Prostate gland (tissue), 2 donors: ENCODE measurements at regions not wholly inside any gene's neighbourhood (a gene's known extent, or its start where the extent isn't known, plus 50 kb on each side); places are given as distances from the start of the nearest gene placed in this dataset.

Experiments
- POLR2A ChIP-seq: fragments of 450-650 bp; IDR thresholded peaks from one replicate; pipeline ENCODE4 v1.6.1; 2016; ENCODE audit warnings: antibody characterized with exemption, mild to moderate bottlenecking
- POLR2AphosphoS5 ChIP-seq: sonication (generic); formaldehyde crosslinking; IDR thresholded peaks from one replicate; pipeline ENCODE4 v1.6.1; 2017; ENCODE audit warnings: antibody characterized with exemption
- TF ChIP-seq, protein P1 (sequence below), 4 experiments: fragments of 200-600 bp in 2 of 4; fragments of 450-650 bp in 2 of 4; sonication (generic) in 2 of 4; IDR thresholded peaks; 1 replicate in 3 of 4; 2 replicates in 1 of 4; pipeline ENCODE4 v1.5.1; 2016 to 2019; ENCODE audit warnings: antibody characterized with exemption in 4 of 4, mild to moderate bottlenecking in 2 of 4, moderate library complexity in 2 of 4

DNA sequence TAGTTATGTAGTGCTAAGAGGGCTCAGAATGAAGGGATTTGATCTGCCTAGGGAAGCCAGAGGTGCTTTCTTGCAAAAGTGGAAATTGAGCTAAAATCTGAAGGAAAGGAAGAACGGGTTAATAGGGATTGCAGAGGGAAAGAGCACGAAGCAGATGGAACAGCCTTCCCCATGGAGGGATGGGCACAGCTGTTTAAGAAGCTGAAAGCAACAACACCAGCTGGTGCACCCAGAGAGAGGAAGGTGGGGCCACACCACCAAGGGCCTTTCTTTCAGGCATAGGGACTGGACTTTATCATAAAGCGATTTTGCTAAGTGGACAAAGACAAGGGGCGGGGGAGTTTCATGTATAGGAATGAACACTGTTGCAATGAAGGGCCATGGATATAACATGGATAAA lies 65.8 kb upstream of the SNRPB2 start:
- TF ChIP-seq, protein P1, sequence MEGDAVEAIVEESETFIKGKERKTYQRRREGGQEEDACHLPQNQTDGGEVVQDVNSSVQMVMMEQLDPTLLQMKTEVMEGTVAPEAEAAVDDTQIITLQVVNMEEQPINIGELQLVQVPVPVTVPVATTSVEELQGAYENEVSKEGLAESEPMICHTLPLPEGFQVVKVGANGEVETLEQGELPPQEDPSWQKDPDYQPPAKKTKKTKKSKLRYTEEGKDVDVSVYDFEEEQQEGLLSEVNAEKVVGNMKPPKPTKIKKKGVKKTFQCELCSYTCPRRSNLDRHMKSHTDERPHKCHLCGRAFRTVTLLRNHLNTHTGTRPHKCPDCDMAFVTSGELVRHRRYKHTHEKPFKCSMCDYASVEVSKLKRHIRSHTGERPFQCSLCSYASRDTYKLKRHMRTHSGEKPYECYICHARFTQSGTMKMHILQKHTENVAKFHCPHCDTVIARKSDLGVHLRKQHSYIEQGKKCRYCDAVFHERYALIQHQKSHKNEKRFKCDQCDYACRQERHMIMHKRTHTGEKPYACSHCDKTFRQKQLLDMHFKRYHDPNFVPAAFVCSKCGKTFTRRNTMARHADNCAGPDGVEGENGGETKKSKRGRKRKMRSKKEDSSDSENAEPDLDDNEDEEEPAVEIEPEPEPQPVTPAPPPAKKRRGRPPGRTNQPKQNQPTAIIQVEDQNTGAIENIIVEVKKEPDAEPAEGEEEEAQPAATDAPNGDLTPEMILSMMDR (IDR thresholded peaks at IDR 0.05), result no peak
- TF ChIP-seq POLR2A (no peak), POLR2AphosphoS5 (no peak)
